ENCODE measurements at regions not wholly inside any gene's neighbourhood (a gene's known extent, or its start where the extent isn't known, plus 50 kb on each side); places are given as distances from the start of the nearest gene placed in this dataset.

DNA sequence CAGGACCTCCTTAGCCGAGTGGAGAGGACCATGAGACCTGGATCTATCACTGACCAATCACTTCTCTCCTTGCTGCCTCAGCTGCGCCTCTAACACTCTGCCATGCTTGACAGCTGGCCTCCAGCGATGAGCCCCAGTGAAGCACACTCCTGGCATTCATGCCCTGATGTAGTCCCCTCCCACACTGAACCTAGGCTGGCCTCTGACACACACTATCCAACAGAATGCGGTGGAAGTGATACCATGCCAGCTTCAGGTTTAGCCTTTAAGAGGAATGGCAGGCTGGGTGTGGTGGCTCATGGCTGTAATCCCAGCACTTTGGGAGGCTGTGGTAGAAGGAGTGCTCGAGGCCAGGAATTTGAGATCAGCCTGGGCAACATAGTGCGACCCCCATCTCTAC, 73.7 kb upstream of the LAPTM4A start:
- Histone ChIP-seq H3F3A (ENCODE audit: insufficient read depth, low read length) (peaks cover 10% of the 10 kb centered on the region), H3K36me3 (replicated peaks; ENCODE audit: insufficient read depth, low read length) (no peaks in the 10 kb centered on the region), H4K20me1 (ENCODE audit: insufficient read depth, low read length) (no peaks in the 10 kb centered on the region), H3K79me2 (ENCODE audit: low read length) (no peaks in the 10 kb centered on the region), H2AFZ (ENCODE audit: low read length) (no peak overlapping the region), H3K27ac (ENCODE audit: low read length) (no peak overlapping the region), H3K9me3 (replicated peaks; ENCODE audit: insufficient read depth, low read length) (no peaks in the 10 kb centered on the region), H3K4me3 (ENCODE audit: low read length) (no peak overlapping the region), H3K9me2 (replicated peaks; ENCODE audit: insufficient read depth, low read length) (no peaks in the 10 kb centered on the region), H3K4me1 (ENCODE audit: low read length) (peaks cover 29% of the 10 kb centered on the region), H3K4me2 (ENCODE audit: low read depth, low read length) (no peak overlapping the region), H3K27me3 (replicated peaks; ENCODE audit: insufficient read depth, low read length) (no peaks in the 10 kb centered on the region), H3K9ac (ENCODE audit: low read length) (no peak overlapping the region)
- no peak for DNase-seq
- no peak for TF ChIP-seq EZH2phosphoT487 (IDR thresholded peaks at IDR 0.05; ENCODE audit: low read length)
- TF ChIP-seq EZH2 (optimal IDR thresholded peaks at IDR 0.05; ENCODE audit: low read depth, low read length): no peak
- TF ChIP-seq, protein P1, sequence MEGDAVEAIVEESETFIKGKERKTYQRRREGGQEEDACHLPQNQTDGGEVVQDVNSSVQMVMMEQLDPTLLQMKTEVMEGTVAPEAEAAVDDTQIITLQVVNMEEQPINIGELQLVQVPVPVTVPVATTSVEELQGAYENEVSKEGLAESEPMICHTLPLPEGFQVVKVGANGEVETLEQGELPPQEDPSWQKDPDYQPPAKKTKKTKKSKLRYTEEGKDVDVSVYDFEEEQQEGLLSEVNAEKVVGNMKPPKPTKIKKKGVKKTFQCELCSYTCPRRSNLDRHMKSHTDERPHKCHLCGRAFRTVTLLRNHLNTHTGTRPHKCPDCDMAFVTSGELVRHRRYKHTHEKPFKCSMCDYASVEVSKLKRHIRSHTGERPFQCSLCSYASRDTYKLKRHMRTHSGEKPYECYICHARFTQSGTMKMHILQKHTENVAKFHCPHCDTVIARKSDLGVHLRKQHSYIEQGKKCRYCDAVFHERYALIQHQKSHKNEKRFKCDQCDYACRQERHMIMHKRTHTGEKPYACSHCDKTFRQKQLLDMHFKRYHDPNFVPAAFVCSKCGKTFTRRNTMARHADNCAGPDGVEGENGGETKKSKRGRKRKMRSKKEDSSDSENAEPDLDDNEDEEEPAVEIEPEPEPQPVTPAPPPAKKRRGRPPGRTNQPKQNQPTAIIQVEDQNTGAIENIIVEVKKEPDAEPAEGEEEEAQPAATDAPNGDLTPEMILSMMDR (IDR thresholded peaks at IDR 0.05; ENCODE audit: low read length): no peak

DNA sequence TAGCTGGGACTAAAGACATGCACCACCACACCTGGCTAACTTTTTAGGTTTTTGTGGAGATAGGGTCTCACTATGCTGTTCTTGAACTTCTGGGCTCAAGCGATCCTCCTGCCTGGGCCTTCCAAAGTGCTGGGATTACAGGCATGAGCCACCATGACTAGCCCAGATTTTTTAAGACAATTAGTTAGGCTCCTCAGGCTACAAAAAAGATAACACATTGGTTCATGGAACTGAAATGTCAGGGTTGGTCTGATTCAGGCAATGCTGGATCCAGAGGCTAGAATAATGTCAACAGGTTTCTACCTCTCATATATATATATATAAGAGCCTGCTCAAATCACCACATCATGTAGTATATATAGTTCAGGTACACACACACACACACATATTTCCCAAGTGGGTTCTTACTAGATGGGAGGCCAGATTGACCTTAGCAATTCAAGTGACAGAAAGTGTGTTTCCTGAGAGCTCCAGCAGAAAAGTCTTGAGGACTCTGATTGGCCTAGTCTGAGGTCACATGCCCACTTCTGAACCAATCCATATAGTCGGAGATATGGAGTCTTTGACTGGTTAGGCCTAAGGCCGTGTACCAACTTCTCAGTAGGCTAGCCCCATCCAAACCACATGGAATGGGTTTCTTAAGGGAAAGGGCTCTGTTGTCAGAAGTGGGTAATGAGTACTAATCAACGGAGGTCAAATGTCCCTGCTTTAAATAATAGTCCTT, 72.6 kb upstream of the LAPTM4A start:
- peaks cover 20% of the 10 kb centered on the region for H3K4me1 ChIP-seq (ENCODE audit: low read length)
- no peak overlapping the region for H3K9ac ChIP-seq (ENCODE audit: low read length)
- TF ChIP-seq EZH2phosphoT487 (IDR thresholded peaks at IDR 0.05; ENCODE audit: low read length) (no peak), EZH2 (optimal IDR thresholded peaks at IDR 0.05; ENCODE audit: low read depth, low read length) (no peak)
- TF ChIP-seq, protein P1 (IDR thresholded peaks at IDR 0.05; ENCODE audit: low read length): no peak
- no peaks in the 10 kb centered on the region for H3K9me3 ChIP-seq (replicated peaks; ENCODE audit: insufficient read depth, low read length)
- no peaks in the 10 kb centered on the region for H3K9me2 ChIP-seq (replicated peaks; ENCODE audit: insufficient read depth, low read length)
- H3K79me2 ChIP-seq (ENCODE audit: low read length): no peaks in the 10 kb centered on the region
- H3K36me3 ChIP-seq (replicated peaks; ENCODE audit: insufficient read depth, low read length): no peaks in the 10 kb centered on the region
- H3K4me2 ChIP-seq (ENCODE audit: low read depth, low read length): no peak overlapping the region
- no peak overlapping the region for H2AFZ ChIP-seq (ENCODE audit: low read length)
- no peaks in the 10 kb centered on the region for H4K20me1 ChIP-seq (ENCODE audit: insufficient read depth, low read length)
- no peaks in the 10 kb centered on the region for H3K27me3 ChIP-seq (replicated peaks; ENCODE audit: insufficient read depth, low read length)
- H3F3A ChIP-seq (ENCODE audit: insufficient read depth, low read length): peaks cover 9% of the 10 kb centered on the region
- no peak overlapping the region for H3K4me3 ChIP-seq (ENCODE audit: low read length)
- H3K27ac ChIP-seq (ENCODE audit: low read length): no peak overlapping the region
- DNase-seq: no peak

DNA sequence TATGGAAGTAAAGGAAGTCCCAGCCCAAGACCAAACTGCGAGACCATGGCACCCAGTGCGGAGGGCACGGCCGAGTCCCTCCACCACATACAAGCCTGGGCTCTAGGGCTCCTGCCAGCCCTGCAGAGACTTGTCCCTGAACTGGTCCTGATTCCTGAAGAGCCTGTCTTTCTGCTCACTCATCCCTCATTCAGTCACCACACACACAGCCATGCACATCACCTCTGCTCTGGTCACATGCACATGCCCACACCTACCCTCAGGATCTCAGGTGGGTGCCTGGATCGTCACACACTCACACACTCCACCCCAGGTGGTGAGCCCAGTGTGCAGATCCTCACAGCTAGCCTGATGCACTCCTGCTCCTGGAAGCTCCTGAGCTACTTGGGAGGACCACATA, 71.4 kb upstream of the LAPTM4A start:
- no peak overlapping the region for H3K27ac ChIP-seq (ENCODE audit: low read length)
- no peaks in the 10 kb centered on the region for H3K27me3 ChIP-seq (replicated peaks; ENCODE audit: insufficient read depth, low read length)
- H3K4me2 ChIP-seq (ENCODE audit: low read depth, low read length): no peak overlapping the region
- no peaks in the 10 kb centered on the region for H3F3A ChIP-seq (ENCODE audit: insufficient read depth, low read length)
- TF ChIP-seq, protein P1 (IDR thresholded peaks at IDR 0.05; ENCODE audit: low read length): no peak
- TF ChIP-seq EZH2 (optimal IDR thresholded peaks at IDR 0.05; ENCODE audit: low read depth, low read length) (no peak), EZH2phosphoT487 (IDR thresholded peaks at IDR 0.05; ENCODE audit: low read length) (no peak)
- H3K4me1 ChIP-seq (ENCODE audit: low read length): peaks cover 11% of the 10 kb centered on the region
- no peaks in the 10 kb centered on the region for H3K79me2 ChIP-seq (ENCODE audit: low read length)
- no peak for DNase-seq
- no peaks in the 10 kb centered on the region for H3K36me3 ChIP-seq (replicated peaks; ENCODE audit: insufficient read depth, low read length)
- H3K9me3 ChIP-seq (replicated peaks; ENCODE audit: insufficient read depth, low read length): no peaks in the 10 kb centered on the region
- no peaks in the 10 kb centered on the region for H4K20me1 ChIP-seq (ENCODE audit: insufficient read depth, low read length)
- no peak overlapping the region for H3K4me3 ChIP-seq (ENCODE audit: low read length)
- no peaks in the 10 kb centered on the region for H3K9me2 ChIP-seq (replicated peaks; ENCODE audit: insufficient read depth, low read length)
- H3K9ac ChIP-seq (ENCODE audit: low read length): no peak overlapping the region
- no peak overlapping the region for H2AFZ ChIP-seq (ENCODE audit: low read length)
